ENCODE measurements at regions not wholly inside any gene's neighbourhood (a gene's known extent, or its start where the extent isn't known, plus 50 kb on each side); places are given as distances from the start of the nearest gene placed in this dataset.

- TF ChIP-seq, protein P1, sequence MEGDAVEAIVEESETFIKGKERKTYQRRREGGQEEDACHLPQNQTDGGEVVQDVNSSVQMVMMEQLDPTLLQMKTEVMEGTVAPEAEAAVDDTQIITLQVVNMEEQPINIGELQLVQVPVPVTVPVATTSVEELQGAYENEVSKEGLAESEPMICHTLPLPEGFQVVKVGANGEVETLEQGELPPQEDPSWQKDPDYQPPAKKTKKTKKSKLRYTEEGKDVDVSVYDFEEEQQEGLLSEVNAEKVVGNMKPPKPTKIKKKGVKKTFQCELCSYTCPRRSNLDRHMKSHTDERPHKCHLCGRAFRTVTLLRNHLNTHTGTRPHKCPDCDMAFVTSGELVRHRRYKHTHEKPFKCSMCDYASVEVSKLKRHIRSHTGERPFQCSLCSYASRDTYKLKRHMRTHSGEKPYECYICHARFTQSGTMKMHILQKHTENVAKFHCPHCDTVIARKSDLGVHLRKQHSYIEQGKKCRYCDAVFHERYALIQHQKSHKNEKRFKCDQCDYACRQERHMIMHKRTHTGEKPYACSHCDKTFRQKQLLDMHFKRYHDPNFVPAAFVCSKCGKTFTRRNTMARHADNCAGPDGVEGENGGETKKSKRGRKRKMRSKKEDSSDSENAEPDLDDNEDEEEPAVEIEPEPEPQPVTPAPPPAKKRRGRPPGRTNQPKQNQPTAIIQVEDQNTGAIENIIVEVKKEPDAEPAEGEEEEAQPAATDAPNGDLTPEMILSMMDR (conservative IDR thresholded peaks at IDR 0.05; ENCODE audit: low read length) = no peak
- TF ChIP-seq EZH2phosphoT487 (IDR thresholded peaks at IDR 0.05; ENCODE audit: borderline replicate concordance, low read depth, low read length) = no peak
Measured at GRCh38 chr2:12971581-12972365, 255.0 kb downstream of the TRIB2 start.
